GM23338 (cell line): ENCODE measurements at regions not wholly inside any gene's neighbourhood (a gene's known extent, or its start where the extent isn't known, plus 50 kb on each side); places are given as distances from the start of the nearest gene placed in this dataset.
"Not testable (repeated sequence)": the region's sequence is repeated elsewhere in the genome, so short reads cannot be mapped to it uniquely, and the experiment has no call there.

Experiments used
- ATAC-seq: fragments of 200-7000 bp; cut with Tn5 transposase; 3 replicates; pipeline ENCODE4 v1.9.1; 2020
- DNase-seq: peaks from one replicate; pipeline ENCODE4 v3.0.0-alpha.2; 2015; ENCODE audit warnings: low spot score
- H2AFZ ChIP-seq: fragments of 200-600 bp; sonication (generic); 2 replicates; pipeline ENCODE4 v1.8.0; 2016; ENCODE audit warnings: antibody characterized with exemption, mild to moderate bottlenecking, moderate library complexity
- H3F3A ChIP-seq: fragments of 200-600 bp; sonication (generic); replicated peaks from 2 replicates; pipeline ENCODE4 v1.8.0; 2017; ENCODE audit warnings: antibody characterized with exemption, mixed run types, low read depth
- H3K27ac ChIP-seq: fragments of 200-600 bp; sonication (generic); 2 replicates; pipeline ENCODE4 v1.6.1; 2016; ENCODE audit warnings: low read depth
- H3K27me3 ChIP-seq: fragments of 200-600 bp; sonication (generic); 2 replicates; pipeline ENCODE4 v1.8.0; 2016; ENCODE audit warnings: mild to moderate bottlenecking, mixed run types, moderate library complexity; ENCODE audit not compliant: insufficient read depth
- H3K36me3 ChIP-seq: fragments of 200-600 bp; sonication (generic); 2 replicates; pipeline ENCODE4 v1.8.0; 2016; ENCODE audit warnings: mild to moderate bottlenecking; ENCODE audit not compliant: insufficient read depth
- H3K4me1 ChIP-seq: fragments of 200-600 bp; sonication (generic); 2 replicates; pipeline ENCODE4 v1.8.0; 2016; ENCODE audit warnings: mild to moderate bottlenecking, moderate library complexity; ENCODE audit not compliant: insufficient read depth
- H3K4me2 ChIP-seq: fragments of 200-600 bp; sonication (generic); 2 replicates; pipeline ENCODE4 v1.7.1; 2017; ENCODE audit warnings: mixed run types
- H3K4me3 ChIP-seq: fragments of 200-600 bp; sonication (generic); 2 replicates; pipeline ENCODE4 v1.6.1; 2016; ENCODE audit warnings: mixed run types
- H3K79me2 ChIP-seq: fragments of 200-600 bp; sonication (generic); replicated peaks from 2 replicates; pipeline ENCODE4 v1.8.0; 2017; ENCODE audit warnings: mild to moderate bottlenecking; ENCODE audit not compliant: insufficient read depth
- H3K9me2 ChIP-seq: fragments of 200-600 bp; sonication (generic); 2 replicates; pipeline ENCODE4 v1.8.0; 2017; ENCODE audit not compliant: insufficient read depth
- H4K20me1 ChIP-seq: fragments of 200-600 bp; sonication (generic); replicated peaks from 2 replicates; pipeline ENCODE4 v1.8.0; 2017; ENCODE audit warnings: mild to moderate bottlenecking; ENCODE audit not compliant: insufficient read depth
- H3K27ac Mint-ChIP-seq: 2 replicates; pipeline ENCODE4 v1.8.0; 2020; ENCODE audit warnings: inconsistent platforms, mild to moderate bottlenecking, moderate library complexity, mixed read lengths
- H3K27me3 Mint-ChIP-seq: 3 replicates; pipeline ENCODE4 v1.8.0; 2022; ENCODE audit warnings: low read depth, mild to moderate bottlenecking, moderate library complexity, mixed read lengths, inconsistent platforms; ENCODE audit not compliant: insufficient read depth, poor library complexity
- H3K36me3 Mint-ChIP-seq: 3 replicates; pipeline ENCODE4 v1.8.0; 2021; ENCODE audit warnings: low read depth, mild to moderate bottlenecking, inconsistent platforms, moderate library complexity, mixed read lengths
- H3K4me1 Mint-ChIP-seq: 3 replicates; pipeline ENCODE4 v1.8.0; 2020; ENCODE audit warnings: mild to moderate bottlenecking, inconsistent platforms, mixed read lengths
- H3K4me3 Mint-ChIP-seq: 3 replicates; pipeline ENCODE4 v1.8.0; 2021; ENCODE audit warnings: moderate library complexity, mild to moderate bottlenecking, inconsistent platforms, mixed read lengths
- H3K9me3 Mint-ChIP-seq: 3 replicates; pipeline ENCODE4 v1.8.0; 2020; ENCODE audit warnings: moderate library complexity, mild to moderate bottlenecking, inconsistent platforms, mixed read lengths
- CREB1 ChIP-seq: fragments of 250-450 bp; sonication (Bioruptor Pico); IDR thresholded peaks from 2 replicates; pipeline ENCODE4 v1.5.0; 2020; ENCODE audit warnings: low read depth, mild to moderate bottlenecking, moderate library complexity
- EZH2 ChIP-seq: fragments of 200-600 bp; sonication (generic); IDR thresholded peaks from one replicate; pipeline ENCODE4 v1.8.0; 2017; ENCODE audit warnings: antibody characterized with exemption, mild to moderate bottlenecking, low read depth; ENCODE audit not compliant: unreplicated experiment
- NANOG ChIP-seq: IDR thresholded peaks from 2 replicates; pipeline ENCODE4 v1.6.1; 2016; ENCODE audit warnings: antibody characterized with exemption, borderline replicate concordance
- ZNF331 ChIP-seq: fragments of 250-450 bp; sonication (Bioruptor Pico); IDR thresholded peaks from 2 replicates; pipeline ENCODE4 v1.5.0; 2020; ENCODE audit warnings: low read depth, mild to moderate bottlenecking, moderate library complexity
- TF ChIP-seq, protein P1 (sequence below): IDR thresholded peaks from one replicate; pipeline ENCODE4 v1.6.1; 2018; ENCODE audit warnings: antibody characterized with exemption; ENCODE audit not compliant: unreplicated experiment
- TF ChIP-seq, protein P2 (sequence below): fragments of 250-450 bp; sonication (Bioruptor Pico); IDR thresholded peaks from 2 replicates; pipeline ENCODE4 v1.5.0; 2020; ENCODE audit warnings: mild to moderate bottlenecking, moderate library complexity

DNA sequence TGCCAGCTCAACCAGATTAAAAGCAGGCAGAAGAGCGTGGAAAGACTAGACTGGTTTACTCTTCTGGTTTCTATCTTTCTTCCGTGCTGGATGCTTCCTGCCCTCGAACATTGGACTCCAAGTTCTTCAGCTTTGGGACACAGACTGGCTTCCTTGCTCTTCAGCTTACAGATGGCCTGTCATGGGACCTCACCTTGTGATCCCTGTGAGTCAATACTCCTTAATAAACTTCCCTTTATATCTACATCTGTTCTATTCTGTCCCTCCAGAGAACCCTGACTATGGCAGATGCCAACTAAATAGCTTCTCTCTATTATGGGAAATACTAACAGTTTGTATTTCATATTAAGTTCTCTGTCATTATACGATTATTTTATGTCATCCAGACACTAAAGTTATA, 609.1 kb downstream of the LMO7 start:
- no peak overlapping the region for H2AFZ ChIP-seq
- DNase-seq (no peak), ATAC-seq (no peak)
- no peaks in the 10 kb centered on the region for H3K27me3 ChIP-seq
- Mint-ChIP-seq H3K27ac (no peak overlapping the region), H3K4me1 (no peaks in the 10 kb centered on the region), H3K9me3 (peaks cover 12% of the 10 kb centered on the region; the same call in 2 of the 3 replicates), H3K36me3 (peaks cover 3% of the 10 kb centered on the region; the same call in 2 of the 3 replicates), H3K27me3 (peaks cover 3% of the 10 kb centered on the region), H3K4me3 (no peak overlapping the region)
- no peaks in the 10 kb centered on the region for H3K4me1 ChIP-seq
- H3K27ac ChIP-seq, result no peak overlapping the region
- no peaks in the 10 kb centered on the region for H3F3A ChIP-seq
- H3K9me2 ChIP-seq, result no peaks in the 10 kb centered on the region
- H3K79me2 ChIP-seq, result no peaks in the 10 kb centered on the region
- no peaks in the 10 kb centered on the region for H3K36me3 ChIP-seq
- no peaks in the 10 kb centered on the region for H4K20me1 ChIP-seq
- TF ChIP-seq, protein P1, sequence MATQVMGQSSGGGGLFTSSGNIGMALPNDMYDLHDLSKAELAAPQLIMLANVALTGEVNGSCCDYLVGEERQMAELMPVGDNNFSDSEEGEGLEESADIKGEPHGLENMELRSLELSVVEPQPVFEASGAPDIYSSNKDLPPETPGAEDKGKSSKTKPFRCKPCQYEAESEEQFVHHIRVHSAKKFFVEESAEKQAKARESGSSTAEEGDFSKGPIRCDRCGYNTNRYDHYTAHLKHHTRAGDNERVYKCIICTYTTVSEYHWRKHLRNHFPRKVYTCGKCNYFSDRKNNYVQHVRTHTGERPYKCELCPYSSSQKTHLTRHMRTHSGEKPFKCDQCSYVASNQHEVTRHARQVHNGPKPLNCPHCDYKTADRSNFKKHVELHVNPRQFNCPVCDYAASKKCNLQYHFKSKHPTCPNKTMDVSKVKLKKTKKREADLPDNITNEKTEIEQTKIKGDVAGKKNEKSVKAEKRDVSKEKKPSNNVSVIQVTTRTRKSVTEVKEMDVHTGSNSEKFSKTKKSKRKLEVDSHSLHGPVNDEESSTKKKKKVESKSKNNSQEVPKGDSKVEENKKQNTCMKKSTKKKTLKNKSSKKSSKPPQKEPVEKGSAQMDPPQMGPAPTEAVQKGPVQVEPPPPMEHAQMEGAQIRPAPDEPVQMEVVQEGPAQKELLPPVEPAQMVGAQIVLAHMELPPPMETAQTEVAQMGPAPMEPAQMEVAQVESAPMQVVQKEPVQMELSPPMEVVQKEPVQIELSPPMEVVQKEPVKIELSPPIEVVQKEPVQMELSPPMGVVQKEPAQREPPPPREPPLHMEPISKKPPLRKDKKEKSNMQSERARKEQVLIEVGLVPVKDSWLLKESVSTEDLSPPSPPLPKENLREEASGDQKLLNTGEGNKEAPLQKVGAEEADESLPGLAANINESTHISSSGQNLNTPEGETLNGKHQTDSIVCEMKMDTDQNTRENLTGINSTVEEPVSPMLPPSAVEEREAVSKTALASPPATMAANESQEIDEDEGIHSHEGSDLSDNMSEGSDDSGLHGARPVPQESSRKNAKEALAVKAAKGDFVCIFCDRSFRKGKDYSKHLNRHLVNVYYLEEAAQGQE, result no peak
- TF ChIP-seq EZH2, result no peak
- no peak for TF ChIP-seq NANOG
- no peak for TF ChIP-seq CREB1 (CRISPR knock-in tag)
- TF ChIP-seq ZNF331 (CRISPR knock-in tag), result no peak
- TF ChIP-seq, protein P2, sequence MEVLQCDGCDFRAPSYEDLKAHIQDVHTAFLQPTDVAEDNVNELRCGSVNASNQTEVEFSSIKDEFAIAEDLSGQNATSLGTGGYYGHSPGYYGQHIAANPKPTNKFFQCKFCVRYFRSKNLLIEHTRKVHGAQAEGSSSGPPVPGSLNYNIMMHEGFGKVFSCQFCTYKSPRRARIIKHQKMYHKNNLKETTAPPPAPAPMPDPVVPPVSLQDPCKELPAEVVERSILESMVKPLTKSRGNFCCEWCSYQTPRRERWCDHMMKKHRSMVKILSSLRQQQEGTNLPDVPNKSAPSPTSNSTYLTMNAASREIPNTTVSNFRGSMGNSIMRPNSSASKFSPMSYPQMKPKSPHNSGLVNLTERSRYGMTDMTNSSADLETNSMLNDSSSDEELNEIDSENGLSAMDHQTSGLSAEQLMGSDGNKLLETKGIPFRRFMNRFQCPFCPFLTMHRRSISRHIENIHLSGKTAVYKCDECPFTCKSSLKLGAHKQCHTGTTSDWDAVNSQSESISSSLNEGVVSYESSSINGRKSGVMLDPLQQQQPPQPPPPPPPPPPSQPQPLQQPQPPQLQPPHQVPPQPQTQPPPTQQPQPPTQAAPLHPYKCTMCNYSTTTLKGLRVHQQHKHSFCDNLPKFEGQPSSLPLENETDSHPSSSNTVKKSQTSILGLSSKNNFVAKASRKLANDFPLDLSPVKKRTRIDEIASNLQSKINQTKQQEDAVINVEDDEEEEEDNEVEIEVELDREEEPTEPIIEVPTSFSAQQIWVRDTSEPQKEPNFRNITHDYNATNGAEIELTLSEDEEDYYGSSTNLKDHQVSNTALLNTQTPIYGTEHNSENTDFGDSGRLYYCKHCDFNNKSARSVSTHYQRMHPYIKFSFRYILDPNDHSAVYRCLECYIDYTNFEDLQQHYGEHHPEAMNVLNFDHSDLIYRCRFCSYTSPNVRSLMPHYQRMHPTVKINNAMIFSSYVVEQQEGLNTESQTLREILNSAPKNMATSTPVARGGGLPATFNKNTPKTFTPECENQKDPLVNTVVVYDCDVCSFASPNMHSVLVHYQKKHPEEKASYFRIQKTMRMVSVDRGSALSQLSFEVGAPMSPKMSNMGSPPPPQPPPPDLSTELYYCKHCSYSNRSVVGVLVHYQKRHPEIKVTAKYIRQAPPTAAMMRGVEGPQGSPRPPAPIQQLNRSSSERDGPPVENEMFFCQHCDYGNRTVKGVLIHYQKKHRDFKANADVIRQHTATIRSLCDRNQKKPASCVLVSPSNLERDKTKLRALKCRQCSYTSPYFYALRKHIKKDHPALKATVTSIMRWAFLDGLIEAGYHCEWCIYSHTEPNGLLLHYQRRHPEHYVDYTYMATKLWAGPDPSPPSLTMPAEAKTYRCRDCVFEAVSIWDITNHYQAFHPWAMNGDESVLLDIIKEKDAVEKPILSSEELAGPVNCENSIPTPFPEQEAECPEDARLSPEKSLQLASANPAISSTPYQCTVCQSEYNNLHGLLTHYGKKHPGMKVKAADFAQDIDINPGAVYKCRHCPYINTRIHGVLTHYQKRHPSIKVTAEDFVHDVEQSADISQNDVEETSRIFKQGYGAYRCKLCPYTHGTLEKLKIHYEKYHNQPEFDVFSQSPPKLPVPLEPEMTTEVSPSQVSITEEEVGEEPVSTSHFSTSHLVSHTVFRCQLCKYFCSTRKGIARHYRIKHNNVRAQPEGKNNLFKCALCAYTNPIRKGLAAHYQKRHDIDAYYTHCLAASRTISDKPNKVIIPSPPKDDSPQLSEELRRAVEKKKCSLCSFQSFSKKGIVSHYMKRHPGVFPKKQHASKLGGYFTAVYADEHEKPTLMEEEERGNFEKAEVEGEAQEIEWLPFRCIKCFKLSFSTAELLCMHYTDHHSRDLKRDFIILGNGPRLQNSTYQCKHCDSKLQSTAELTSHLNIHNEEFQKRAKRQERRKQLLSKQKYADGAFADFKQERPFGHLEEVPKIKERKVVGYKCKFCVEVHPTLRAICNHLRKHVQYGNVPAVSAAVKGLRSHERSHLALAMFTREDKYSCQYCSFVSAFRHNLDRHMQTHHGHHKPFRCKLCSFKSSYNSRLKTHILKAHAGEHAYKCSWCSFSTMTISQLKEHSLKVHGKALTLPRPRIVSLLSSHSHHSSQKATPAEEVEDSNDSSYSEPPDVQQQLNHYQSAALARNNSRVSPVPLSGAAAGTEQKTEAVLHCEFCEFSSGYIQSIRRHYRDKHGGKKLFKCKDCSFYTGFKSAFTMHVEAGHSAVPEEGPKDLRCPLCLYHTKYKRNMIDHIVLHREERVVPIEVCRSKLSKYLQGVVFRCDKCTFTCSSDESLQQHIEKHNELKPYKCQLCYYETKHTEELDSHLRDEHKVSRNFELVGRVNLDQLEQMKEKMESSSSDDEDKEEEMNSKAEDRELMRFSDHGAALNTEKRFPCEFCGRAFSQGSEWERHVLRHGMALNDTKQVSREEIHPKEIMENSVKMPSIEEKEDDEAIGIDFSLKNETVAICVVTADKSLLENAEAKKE (CRISPR knock-in tag), result no peak
- H3K4me2 ChIP-seq, result no peak overlapping the region
- no peak overlapping the region for H3K4me3 ChIP-seq

DNA sequence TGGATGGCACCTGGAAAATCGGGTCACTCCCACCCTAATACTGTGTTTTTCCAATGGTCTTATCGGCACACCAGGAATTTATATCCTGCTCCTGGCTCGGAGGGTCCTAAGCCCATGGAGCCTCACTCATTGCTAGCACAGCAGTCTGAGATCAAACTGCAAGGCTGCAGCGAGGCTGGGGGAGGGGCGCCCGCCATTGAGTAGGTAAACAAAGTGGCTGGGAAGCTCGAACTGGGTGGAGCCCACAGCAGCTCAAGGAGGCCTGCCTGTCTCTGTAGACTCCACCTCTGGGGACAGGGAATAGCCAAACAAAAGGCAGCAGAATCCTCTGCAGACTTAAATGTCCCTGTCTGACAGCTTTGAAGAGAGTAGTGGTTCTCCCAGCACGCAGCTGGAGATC, 607.0 kb downstream of the LMO7 start:
- not testable (repeated sequence) for H3K4me1 Mint-ChIP-seq, H3K27me3 Mint-ChIP-seq, H3K9me2 ChIP-seq, H3K27ac ChIP-seq, H3K4me3 ChIP-seq, H4K20me1 ChIP-seq, ATAC-seq, H3K4me3 Mint-ChIP-seq, H3K36me3 ChIP-seq, H3K79me2 ChIP-seq, H3K4me1 ChIP-seq, H3K4me2 ChIP-seq, H3F3A ChIP-seq, DNase-seq, H2AFZ ChIP-seq, H3K36me3 Mint-ChIP-seq, H3K27me3 ChIP-seq, H3K27ac Mint-ChIP-seq
- H3K9me3 Mint-ChIP-seq, result peaks cover 12% of the 10 kb centered on the region; the same call in 2 of the 3 replicates
